T-helper 2 cell treated with Interferon-gamma antibody and Interleukin-4, amounts not matched to agents 5 μg/mL and 100 μg/mL, for 36 hours (primary cell): ENCODE measurements at regions not wholly inside any gene's neighbourhood (a gene's known extent, or its start where the extent isn't known, plus 50 kb on each side); places are given as distances from the start of the nearest gene placed in this dataset.

ENCODE experiments used
- DNase-seq: peaks from one replicate; pipeline ENCODE4 v3.0.0; 2021; ENCODE audit warnings: low spot score
- H3K27ac Mint-ChIP-seq: one replicate; pipeline ENCODE4 v1.8.0; 2021; ENCODE audit warnings: mild to moderate bottlenecking, mixed read lengths
- H3K27me3 Mint-ChIP-seq: one replicate; pipeline ENCODE4 v1.8.0; 2021; ENCODE audit warnings: low read depth, mixed read lengths
- H3K36me3 Mint-ChIP-seq: one replicate; pipeline ENCODE4 v1.8.0; 2021; ENCODE audit warnings: low read depth, mixed read lengths
- H3K4me1 Mint-ChIP-seq: one replicate; pipeline ENCODE4 v1.8.0; 2021; ENCODE audit warnings: low read depth, mixed read lengths
- H3K4me3 Mint-ChIP-seq: one replicate; pipeline ENCODE4 v1.8.0; 2022; ENCODE audit warnings: mild to moderate bottlenecking, moderate library complexity, mixed read lengths
- H3K9me3 Mint-ChIP-seq: one replicate; pipeline ENCODE4 v1.8.0; 2021; ENCODE audit warnings: mixed read lengths

- no peak for DNase-seq
- Mint-ChIP-seq H3K9me3 (peaks cover 28% of the 10 kb centered on the region), H3K4me3 (no peak overlapping the region), H3K36me3 (no peaks in the 10 kb centered on the region), H3K27me3 (no peaks in the 10 kb centered on the region), H3K27ac (no peak overlapping the region), H3K4me1 (no peaks in the 10 kb centered on the region)
Measured at GRCh38 chr4:160129439-160129838, 1026.6 kb downstream of the RAPGEF2 start.

- H3K9me3 Mint-ChIP-seq: peaks cover 38% of the 10 kb centered on the region
- no peaks in the 10 kb centered on the region for H3K4me1 Mint-ChIP-seq
- no peaks in the 10 kb centered on the region for H3K27me3 Mint-ChIP-seq
- no peaks in the 10 kb centered on the region for H3K36me3 Mint-ChIP-seq
- no peak for DNase-seq
- H3K27ac Mint-ChIP-seq: no peak overlapping the region
- H3K4me3 Mint-ChIP-seq: no peak overlapping the region
Measured at GRCh38 chr4:160136021-160136420, 1033.1 kb downstream of the RAPGEF2 start.

- DNase-seq: no peak
- H3K27me3 Mint-ChIP-seq: no peaks in the 10 kb centered on the region
Measured at GRCh38 chr4:160141206-160141605, 1038.3 kb downstream of the RAPGEF2 start.

GRCh38 chr4:160142579-160142978 is 1039.7 kb downstream of the RAPGEF2 start:
- Mint-ChIP-seq H3K36me3 (no peaks in the 10 kb centered on the region), H3K9me3 (peaks cover 15% of the 10 kb centered on the region)

More at GRCh38 chr4:160141206-160141605, 1038.3 kb downstream of the RAPGEF2 start:
- Mint-ChIP-seq H3K4me3 (no peak overlapping the region), H3K9me3 (peaks cover 10% of the 10 kb centered on the region), H3K27ac (no peak overlapping the region), H3K4me1 (no peaks in the 10 kb centered on the region), H3K36me3 (no peaks in the 10 kb centered on the region)

GRCh38 chr4:160143574-160143973 is 1040.7 kb downstream of the RAPGEF2 start:
- Mint-ChIP-seq H3K4me3 (no peak overlapping the region), H3K4me1 (no peaks in the 10 kb centered on the region), H3K27ac (no peak overlapping the region), H3K9me3 (peaks cover 14% of the 10 kb centered on the region), H3K36me3 (no peaks in the 10 kb centered on the region), H3K27me3 (no peaks in the 10 kb centered on the region)
- DNase-seq: no peak

More at GRCh38 chr4:160142579-160142978, 1039.7 kb downstream of the RAPGEF2 start:
- no peak overlapping the region for H3K4me3 Mint-ChIP-seq
- H3K4me1 Mint-ChIP-seq: no peaks in the 10 kb centered on the region
- no peak overlapping the region for H3K27ac Mint-ChIP-seq
- H3K27me3 Mint-ChIP-seq: no peaks in the 10 kb centered on the region
- no peak for DNase-seq

- H3K4me3 Mint-ChIP-seq: no peak overlapping the region
- H3K36me3 Mint-ChIP-seq: no peaks in the 10 kb centered on the region
- no peaks in the 10 kb centered on the region for H3K4me1 Mint-ChIP-seq
- no peak for DNase-seq
- H3K27me3 Mint-ChIP-seq: no peaks in the 10 kb centered on the region
- no peak overlapping the region for H3K27ac Mint-ChIP-seq
- peaks cover 15% of the 10 kb centered on the region for H3K9me3 Mint-ChIP-seq
Measured at GRCh38 chr4:160159457-160159856, 1056.6 kb downstream of the RAPGEF2 start.

- H3K36me3 Mint-ChIP-seq: no peaks in the 10 kb centered on the region
Measured at GRCh38 chr4:160161026-160161425, 1058.1 kb downstream of the RAPGEF2 start.

GRCh38 chr4:160175064-160175643 is 1072.3 kb downstream of the RAPGEF2 start:
- Mint-ChIP-seq H3K4me1 (no peaks in the 10 kb centered on the region), H3K9me3 (peaks cover 21% of the 10 kb centered on the region), H3K27me3 (no peaks in the 10 kb centered on the region), H3K4me3 (no peak overlapping the region), H3K27ac (no peak overlapping the region), H3K36me3 (no peaks in the 10 kb centered on the region)
- no peak for DNase-seq

More at GRCh38 chr4:160161026-160161425, 1058.1 kb downstream of the RAPGEF2 start:
- Mint-ChIP-seq H3K4me3 (no peak overlapping the region), H3K27ac (no peak overlapping the region), H3K9me3 (peaks cover 21% of the 10 kb centered on the region), H3K27me3 (no peaks in the 10 kb centered on the region), H3K4me1 (no peaks in the 10 kb centered on the region)
- no peak for DNase-seq

GRCh38 chr4:160180211-160180610 is 1077.3 kb downstream of the RAPGEF2 start:
- Mint-ChIP-seq H3K4me3 (no peak overlapping the region), H3K27me3 (no peaks in the 10 kb centered on the region), H3K27ac (no peak overlapping the region), H3K4me1 (no peaks in the 10 kb centered on the region), H3K36me3 (no peaks in the 10 kb centered on the region), H3K9me3 (peaks cover 10% of the 10 kb centered on the region)
- no peak for DNase-seq

- Mint-ChIP-seq H3K4me3 (no peak overlapping the region), H3K9me3 (peaks cover 10% of the 10 kb centered on the region), H3K27ac (no peak overlapping the region), H3K27me3 (no peaks in the 10 kb centered on the region), H3K36me3 (no peaks in the 10 kb centered on the region), H3K4me1 (no peaks in the 10 kb centered on the region)
- DNase-seq: no peak
Measured at GRCh38 chr4:160182727-160183126, 1079.8 kb downstream of the RAPGEF2 start.

GRCh38 chr4:160184884-160185283 is 1082.0 kb downstream of the RAPGEF2 start:
- H3K27ac Mint-ChIP-seq: no peak overlapping the region
- H3K36me3 Mint-ChIP-seq: no peaks in the 10 kb centered on the region
- no peak for DNase-seq

GRCh38 chr4:160193787-160194186 is 1090.9 kb downstream of the RAPGEF2 start:
- Mint-ChIP-seq H3K27me3 (no peaks in the 10 kb centered on the region), H3K4me1 (no peaks in the 10 kb centered on the region)
- no peak for DNase-seq

More at GRCh38 chr4:160184884-160185283, 1082.0 kb downstream of the RAPGEF2 start:
- Mint-ChIP-seq H3K4me3 (no peak overlapping the region), H3K4me1 (no peaks in the 10 kb centered on the region), H3K27me3 (no peaks in the 10 kb centered on the region), H3K9me3 (peaks cover 7% of the 10 kb centered on the region)

GRCh38 chr4:160194716-160195115 is 1091.8 kb downstream of the RAPGEF2 start:
- no peak for DNase-seq
- Mint-ChIP-seq H3K4me1 (no peaks in the 10 kb centered on the region), H3K9me3 (peaks cover 11% of the 10 kb centered on the region), H3K27ac (no peak overlapping the region), H3K36me3 (no peaks in the 10 kb centered on the region), H3K27me3 (no peaks in the 10 kb centered on the region), H3K4me3 (no peak overlapping the region)

More at GRCh38 chr4:160193787-160194186, 1090.9 kb downstream of the RAPGEF2 start:
- Mint-ChIP-seq H3K4me3 (no peak overlapping the region), H3K27ac (no peak overlapping the region), H3K36me3 (no peaks in the 10 kb centered on the region), H3K9me3 (peaks cover 8% of the 10 kb centered on the region)

GRCh38 chr4:160202802-160203201 is 1099.9 kb downstream of the RAPGEF2 start:
- H3K36me3 Mint-ChIP-seq: no peaks in the 10 kb centered on the region
- H3K27me3 Mint-ChIP-seq: no peaks in the 10 kb centered on the region
- H3K27ac Mint-ChIP-seq: no peak overlapping the region
- H3K9me3 Mint-ChIP-seq: peaks cover 15% of the 10 kb centered on the region
- H3K4me1 Mint-ChIP-seq: no peaks in the 10 kb centered on the region
- DNase-seq: no peak
- H3K4me3 Mint-ChIP-seq: no peak overlapping the region

GRCh38 chr4:160212078-160212477 is 1109.2 kb downstream of the RAPGEF2 start:
- Mint-ChIP-seq H3K36me3 (no peaks in the 10 kb centered on the region), H3K9me3 (peaks cover 25% of the 10 kb centered on the region), H3K4me1 (no peaks in the 10 kb centered on the region), H3K4me3 (no peak overlapping the region), H3K27me3 (no peaks in the 10 kb centered on the region), H3K27ac (no peak overlapping the region)
- DNase-seq: no peak
